BLaER1 (cell line): ENCODE measurements at regions not wholly inside any gene's neighbourhood (a gene's known extent, or its start where the extent isn't known, plus 50 kb on each side); places are given as distances from the start of the nearest gene placed in this dataset.

Experiments used
- H3K27ac ChIP-seq: shearing (Covaris generic); formaldehyde crosslinking; 2 replicates; pipeline ENCODE4 v1.8.1; 2022
- H3K27me3 ChIP-seq: shearing (Covaris generic); formaldehyde crosslinking; 2 replicates; pipeline ENCODE4 v1.8.1; 2022
- H3K36me3 ChIP-seq: shearing (Covaris generic); formaldehyde crosslinking; 2 replicates; pipeline ENCODE4 v1.8.1; 2022
- H3K4me1 ChIP-seq: shearing (Covaris generic); formaldehyde crosslinking; 2 replicates; pipeline ENCODE4 v1.8.1; 2022
- H3K4me2 ChIP-seq: shearing (Covaris generic); formaldehyde crosslinking; 2 replicates; pipeline ENCODE4 v1.8.1; 2022
- H3K4me3 ChIP-seq: shearing (Covaris generic); formaldehyde crosslinking; 2 replicates; pipeline ENCODE4 v1.8.1; 2022
- H3K9ac ChIP-seq: shearing (Covaris generic); formaldehyde crosslinking; 2 replicates; pipeline ENCODE4 v1.8.1; 2022
- H3K9me3 ChIP-seq: shearing (Covaris generic); formaldehyde crosslinking; 2 replicates; pipeline ENCODE4 v1.8.1; 2022
- H4K20me1 ChIP-seq: shearing (Covaris generic); formaldehyde crosslinking; 2 replicates; pipeline ENCODE4 v1.8.1; 2022
- Cebpa-rat ChIP-seq: shearing (Covaris generic); IDR thresholded peaks from 2 replicates; pipeline ENCODE4 v1.8.1; 2022

- Histone ChIP-seq H4K20me1 (no peaks in the 10 kb centered on the region), H3K36me3 (no peaks in the 10 kb centered on the region), H3K4me3 (no peak overlapping the region), H3K27me3 (no peaks in the 10 kb centered on the region), H3K9ac (no peak overlapping the region), H3K27ac (no peak overlapping the region), H3K9me3 (no peaks in the 10 kb centered on the region), H3K4me1 (peaks cover 12% of the 10 kb centered on the region), H3K4me2 (peak overlapping the region; percentile 43; the same call in 1 of the 2 replicates)
- TF ChIP-seq Cebpa-rat, result no peak
These were observed 65.2 kb upstream of the STK38L start for GRCh38 chr12:27178723-27179399.

GRCh38 chr12:27179400-27180214 lies 64.5 kb upstream of the STK38L start:
- no peaks in the 10 kb centered on the region for H3K36me3 ChIP-seq
- peak overlapping the region; percentile 43; the same call in 1 of the 2 replicates for H3K4me2 ChIP-seq
- peaks cover 12% of the 10 kb centered on the region for H3K4me1 ChIP-seq
- H3K9ac ChIP-seq, result no peak overlapping the region
- no peaks in the 10 kb centered on the region for H3K27me3 ChIP-seq
- H3K9me3 ChIP-seq, result no peaks in the 10 kb centered on the region
- no peak overlapping the region for H3K27ac ChIP-seq
- no peak for TF ChIP-seq Cebpa-rat
- H4K20me1 ChIP-seq, result no peaks in the 10 kb centered on the region
- no peak overlapping the region for H3K4me3 ChIP-seq

- H3K4me1 ChIP-seq, result peaks cover 12% of the 10 kb centered on the region
- H3K36me3 ChIP-seq, result no peaks in the 10 kb centered on the region
- no peak overlapping the region for H3K27ac ChIP-seq
- no peak overlapping the region for H3K4me2 ChIP-seq
- no peaks in the 10 kb centered on the region for H3K27me3 ChIP-seq
- no peaks in the 10 kb centered on the region for H4K20me1 ChIP-seq
- H3K9me3 ChIP-seq, result no peaks in the 10 kb centered on the region
- TF ChIP-seq Cebpa-rat, result no peak
- no peak overlapping the region for H3K4me3 ChIP-seq
- no peak overlapping the region for H3K9ac ChIP-seq
These were observed 63.1 kb upstream of the STK38L start for GRCh38 chr12:27180906-27181505.

- Histone ChIP-seq H3K9me3 (no peaks in the 10 kb centered on the region), H3K4me1 (peaks cover 12% of the 10 kb centered on the region), H3K36me3 (no peaks in the 10 kb centered on the region), H3K27ac (no peak overlapping the region), H3K4me3 (no peak overlapping the region), H3K27me3 (no peaks in the 10 kb centered on the region), H4K20me1 (no peaks in the 10 kb centered on the region), H3K9ac (no peak overlapping the region), H3K4me2 (no peak overlapping the region)
- TF ChIP-seq Cebpa-rat, result no peak
These were observed 60.7 kb upstream of the STK38L start for GRCh38 chr12:27183342-27183741.

- H3K27me3 ChIP-seq, result no peaks in the 10 kb centered on the region
- no peak for TF ChIP-seq Cebpa-rat
- no peak overlapping the region for H3K9ac ChIP-seq
- H3K9me3 ChIP-seq, result no peaks in the 10 kb centered on the region
- H3K4me3 ChIP-seq, result no peak overlapping the region
- no peaks in the 10 kb centered on the region for H3K4me1 ChIP-seq
- no peaks in the 10 kb centered on the region for H4K20me1 ChIP-seq
- H3K36me3 ChIP-seq, result no peaks in the 10 kb centered on the region
- H3K27ac ChIP-seq, result no peak overlapping the region
- H3K4me2 ChIP-seq, result no peak overlapping the region
These were observed 58.7 kb upstream of the STK38L start for GRCh38 chr12:27185234-27186021.

GRCh38 chr12:27186022-27186839 lies 57.9 kb upstream of the STK38L start:
- no peak overlapping the region for H3K9ac ChIP-seq
- TF ChIP-seq Cebpa-rat, result no peak
- no peak overlapping the region for H3K4me2 ChIP-seq
- no peaks in the 10 kb centered on the region for H4K20me1 ChIP-seq
- H3K4me3 ChIP-seq, result no peak overlapping the region
- no peaks in the 10 kb centered on the region for H3K9me3 ChIP-seq
- H3K27ac ChIP-seq, result no peak overlapping the region
- H3K4me1 ChIP-seq, result no peaks in the 10 kb centered on the region
- no peaks in the 10 kb centered on the region for H3K36me3 ChIP-seq
- no peaks in the 10 kb centered on the region for H3K27me3 ChIP-seq

GRCh38 chr12:27187697-27188096 lies 56.4 kb upstream of the STK38L start:
- no peak overlapping the region for H3K9ac ChIP-seq
- peaks cover 7% of the 10 kb centered on the region for H3K4me1 ChIP-seq
- H3K27ac ChIP-seq, result no peak overlapping the region
- H3K27me3 ChIP-seq, result no peaks in the 10 kb centered on the region
- H4K20me1 ChIP-seq, result no peaks in the 10 kb centered on the region
- H3K4me2 ChIP-seq, result no peak overlapping the region
- no peaks in the 10 kb centered on the region for H3K9me3 ChIP-seq
- TF ChIP-seq Cebpa-rat, result no peak
- H3K36me3 ChIP-seq, result no peaks in the 10 kb centered on the region
- no peak overlapping the region for H3K4me3 ChIP-seq

GRCh38 chr12:27190761-27191160 lies 53.3 kb upstream of the STK38L start:
- H3K9ac ChIP-seq, result no peak overlapping the region
- no peak overlapping the region for H3K4me3 ChIP-seq
- H3K27ac ChIP-seq, result no peak overlapping the region
- no peak for TF ChIP-seq Cebpa-rat
- no peaks in the 10 kb centered on the region for H4K20me1 ChIP-seq
- peaks cover 18% of the 10 kb centered on the region for H3K4me1 ChIP-seq
- no peaks in the 10 kb centered on the region for H3K27me3 ChIP-seq
- H3K9me3 ChIP-seq, result no peaks in the 10 kb centered on the region
- H3K36me3 ChIP-seq, result no peaks in the 10 kb centered on the region
- no peak overlapping the region for H3K4me2 ChIP-seq

- Histone ChIP-seq H3K36me3 (no peaks in the 10 kb centered on the region), H3K4me1 (peaks cover 18% of the 10 kb centered on the region), H3K27ac (no peak overlapping the region), H3K4me3 (no peak overlapping the region), H3K9me3 (no peaks in the 10 kb centered on the region), H3K9ac (no peak overlapping the region), H3K4me2 (no peak overlapping the region), H4K20me1 (no peaks in the 10 kb centered on the region), H3K27me3 (no peaks in the 10 kb centered on the region)
- no peak for TF ChIP-seq Cebpa-rat
These were observed 52.6 kb upstream of the STK38L start for GRCh38 chr12:27191531-27191930.
